GM19043 (cell line): ENCODE measurements at regions not wholly inside any gene's neighbourhood (a gene's known extent, or its start where the extent isn't known, plus 50 kb on each side); places are given as distances from the start of the nearest gene placed in this dataset.

Experiments used
- ATAC-seq: cut with Tn5 transposase; IDR thresholded peaks from one replicate; pipeline ENCODE4 v1.9.1; 2021; ENCODE audit warnings: low read depth; ENCODE audit not compliant: unreplicated experiment

DNA sequence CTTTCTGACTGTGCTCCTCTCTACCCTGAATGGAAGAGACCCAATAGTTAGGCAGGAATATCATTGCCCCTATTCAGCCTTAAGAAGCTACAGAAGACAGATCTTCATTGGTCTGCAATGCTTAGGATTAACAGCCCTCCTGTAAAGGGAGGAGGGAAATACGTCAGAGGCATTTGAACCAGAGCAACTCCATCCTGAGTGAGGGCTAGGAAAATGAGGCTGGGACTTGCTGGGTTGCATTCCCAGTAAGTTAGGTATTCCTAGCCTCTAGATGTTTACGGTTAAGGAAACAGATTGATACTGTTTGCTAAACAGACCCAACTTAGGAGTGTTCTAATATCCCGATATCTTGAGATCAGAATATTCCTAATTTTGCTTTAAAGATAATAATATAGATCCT, 63.5 kb downstream of the PCDH18 start:
- ATAC-seq = no peak

DNA sequence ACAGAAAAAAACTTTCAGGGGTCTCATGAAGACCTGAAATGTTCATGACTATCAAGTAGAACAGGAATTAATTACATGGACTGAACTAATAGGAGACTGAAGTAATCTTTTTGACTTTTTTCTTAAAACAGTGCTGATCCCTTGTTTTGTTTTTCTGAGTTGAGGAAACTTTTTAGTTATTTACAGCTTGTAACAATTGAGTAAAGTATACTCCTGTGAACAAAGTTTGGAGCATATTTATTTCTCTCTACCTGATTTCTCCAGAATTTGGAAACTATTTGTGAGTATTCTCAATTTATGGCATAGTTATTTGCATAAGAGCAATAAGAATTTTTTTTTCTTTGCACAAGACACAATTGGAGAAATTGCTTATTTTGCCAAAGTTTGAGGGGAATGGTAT, 64.8 kb downstream of the PCDH18 start:
- no peak for ATAC-seq

DNA sequence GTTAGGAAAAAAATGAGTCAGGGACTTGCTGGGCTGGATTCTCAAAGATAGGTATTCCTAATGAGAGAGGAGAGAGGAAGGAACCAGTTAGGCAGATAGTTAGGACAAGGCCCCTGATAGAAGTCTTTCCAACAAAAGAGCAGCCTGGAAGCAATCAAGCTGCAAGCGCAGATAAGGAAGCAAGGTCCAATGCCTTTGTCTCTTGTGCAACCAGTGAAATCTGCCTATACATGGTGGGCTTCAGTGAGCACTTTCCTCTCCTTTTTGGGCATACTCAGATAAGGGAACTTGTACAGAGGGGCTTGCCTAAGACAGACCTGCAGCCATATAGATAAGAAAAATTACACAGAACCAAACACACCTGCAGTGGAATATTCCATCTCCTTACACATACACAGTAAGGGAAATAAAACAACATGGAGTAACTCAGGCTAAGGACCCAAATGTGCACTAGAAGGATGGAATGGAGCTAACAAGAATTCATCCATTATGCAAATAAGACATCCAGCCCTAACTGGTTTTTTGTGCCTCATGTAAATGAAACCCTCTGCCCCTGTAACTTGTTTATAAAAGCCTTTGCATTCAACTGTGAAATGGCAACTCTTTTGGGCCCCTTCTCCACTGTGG, 68.8 kb downstream of the PCDH18 start:
- ATAC-seq = no peak

DNA sequence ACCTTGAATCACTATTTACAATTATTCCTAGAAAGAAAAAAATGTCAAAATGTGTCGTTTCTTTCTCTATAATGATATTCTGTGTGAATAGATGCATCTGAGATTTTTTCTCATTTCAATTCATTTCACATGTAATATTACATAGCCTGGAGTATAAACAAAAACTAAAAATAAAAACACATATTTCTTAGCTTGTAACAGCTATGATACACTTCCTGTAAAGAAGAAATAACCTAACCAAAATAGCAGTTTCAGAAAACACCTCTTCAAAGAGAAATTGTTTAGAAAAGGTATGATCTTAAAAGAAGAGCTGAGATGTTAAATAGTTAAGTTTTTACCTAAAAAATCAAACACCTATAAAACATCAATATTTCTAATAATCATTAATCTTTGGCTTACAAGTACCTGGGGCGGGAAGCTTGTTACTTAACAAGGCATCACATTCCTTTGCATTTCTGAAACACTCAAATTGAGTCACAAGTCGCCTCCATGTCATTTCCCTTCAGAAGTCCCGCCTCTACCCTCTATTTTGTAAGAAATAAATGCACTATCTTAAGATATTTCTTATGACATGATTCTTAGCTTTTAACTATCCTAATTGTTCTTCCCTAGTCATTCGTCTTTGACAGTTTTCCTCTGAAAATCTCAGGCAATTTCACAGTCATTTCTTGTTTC, 76.5 kb downstream of the PCDH18 start:
- no peak for ATAC-seq

DNA sequence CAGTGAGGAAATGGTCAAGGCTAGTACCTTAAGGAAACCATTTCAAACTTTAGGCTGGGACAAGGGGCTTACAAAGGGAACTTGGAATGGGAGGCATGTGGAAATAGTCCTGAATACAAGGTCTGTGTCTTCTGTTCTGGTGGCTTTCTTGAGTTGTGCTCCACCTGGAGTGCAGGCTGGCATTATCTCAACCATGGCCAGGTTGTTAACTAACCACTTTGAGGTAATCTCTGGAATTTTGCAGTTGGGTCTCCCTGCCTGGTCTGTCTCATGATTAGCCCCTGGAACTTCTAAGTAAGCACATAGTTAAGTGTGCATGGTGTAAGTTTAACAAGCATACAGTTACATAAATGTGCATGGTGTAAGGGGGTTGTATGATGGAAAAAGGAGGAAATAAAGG, 77.5 kb downstream of the PCDH18 start:
- ATAC-seq = no peak

DNA sequence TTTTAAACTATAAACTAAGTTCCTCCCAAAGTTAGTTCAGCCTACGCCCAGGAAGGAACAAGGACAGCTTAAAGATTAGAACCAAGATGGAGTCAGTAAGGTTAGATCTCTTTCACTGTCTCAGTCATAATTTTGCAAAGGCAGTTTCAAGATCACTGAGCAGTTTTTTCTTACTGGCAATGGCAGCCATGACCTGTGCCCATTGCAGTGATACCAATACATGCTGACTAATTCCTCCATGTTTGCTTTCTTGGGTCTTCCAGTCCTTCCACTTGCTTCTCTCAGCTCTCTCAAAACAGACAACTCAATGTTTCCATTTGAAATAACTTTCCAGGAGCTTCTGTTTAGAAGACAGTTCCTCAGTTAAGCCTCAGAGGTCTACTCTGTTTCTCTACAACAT, 79.5 kb downstream of the PCDH18 start:
- ATAC-seq = no peak

DNA sequence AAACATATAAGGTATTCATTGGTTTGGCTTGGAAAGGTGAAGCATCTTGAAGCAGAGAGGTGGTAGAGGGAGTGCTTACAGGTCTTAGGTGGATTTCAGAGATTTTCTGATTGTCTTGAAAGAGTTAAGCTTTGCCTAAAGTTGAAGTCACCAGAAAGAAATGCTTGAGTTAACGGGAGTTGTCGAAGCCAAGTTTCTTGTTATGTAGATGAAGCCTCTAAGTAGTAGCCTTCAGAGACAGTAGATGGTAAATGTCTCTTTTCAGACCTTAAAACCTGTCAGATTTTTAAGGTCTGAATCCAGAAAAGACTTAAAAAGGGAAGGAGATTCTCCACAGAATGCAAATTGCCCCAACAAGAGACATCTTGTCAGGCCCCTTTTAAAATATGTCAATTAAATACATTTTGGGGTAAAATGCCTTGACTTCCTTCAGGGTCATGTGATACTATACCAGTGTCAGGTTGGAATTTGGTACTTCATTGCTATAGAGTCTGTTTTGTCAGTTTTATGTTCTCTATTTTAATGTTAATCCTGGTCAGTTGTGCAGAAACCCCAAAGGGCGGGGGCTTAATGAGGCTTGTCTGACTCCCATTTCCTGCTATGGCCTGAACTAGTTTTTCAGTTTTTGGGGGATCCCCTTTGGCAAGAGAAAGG, 81.0 kb downstream of the PCDH18 start:
- no peak for ATAC-seq

DNA sequence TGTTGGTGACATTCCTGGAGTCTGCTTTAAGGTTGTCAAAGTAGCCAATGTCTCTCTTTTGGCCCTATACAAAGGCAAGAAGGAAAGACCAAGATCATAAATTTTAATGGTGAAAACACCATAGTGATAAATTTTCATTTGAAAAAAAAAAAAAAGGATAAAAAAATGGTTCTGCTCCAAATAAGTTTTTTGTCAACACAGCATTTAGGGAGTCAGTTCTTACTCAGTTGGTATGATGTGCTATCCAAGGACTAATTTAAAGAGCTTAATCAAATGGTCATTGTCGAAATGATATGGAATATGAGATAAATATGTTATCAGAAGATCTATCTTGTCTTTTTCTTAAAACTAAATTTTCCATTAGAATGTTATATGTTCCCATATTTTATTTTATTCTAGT, 83.9 kb downstream of the PCDH18 start:
- ATAC-seq = no peak

DNA sequence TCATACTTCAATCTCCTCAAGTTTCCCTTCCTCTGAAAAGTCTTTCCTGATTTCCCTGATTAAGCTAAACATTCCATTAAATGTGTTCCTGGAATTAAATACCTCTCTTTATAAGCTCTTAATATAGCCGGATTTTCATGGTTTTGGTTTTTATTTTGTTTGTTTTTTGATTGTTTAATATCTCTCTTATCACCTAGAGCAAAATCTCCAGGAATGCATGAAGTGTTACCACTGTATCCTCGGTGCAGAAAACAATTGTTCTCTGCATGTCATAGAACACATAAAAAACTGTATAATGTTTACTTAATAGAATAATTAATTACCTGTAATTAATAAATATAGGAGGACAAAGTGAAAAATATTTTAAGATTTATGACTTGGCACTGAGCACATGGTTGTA, 86.2 kb downstream of the PCDH18 start:
- ATAC-seq = no peak

DNA sequence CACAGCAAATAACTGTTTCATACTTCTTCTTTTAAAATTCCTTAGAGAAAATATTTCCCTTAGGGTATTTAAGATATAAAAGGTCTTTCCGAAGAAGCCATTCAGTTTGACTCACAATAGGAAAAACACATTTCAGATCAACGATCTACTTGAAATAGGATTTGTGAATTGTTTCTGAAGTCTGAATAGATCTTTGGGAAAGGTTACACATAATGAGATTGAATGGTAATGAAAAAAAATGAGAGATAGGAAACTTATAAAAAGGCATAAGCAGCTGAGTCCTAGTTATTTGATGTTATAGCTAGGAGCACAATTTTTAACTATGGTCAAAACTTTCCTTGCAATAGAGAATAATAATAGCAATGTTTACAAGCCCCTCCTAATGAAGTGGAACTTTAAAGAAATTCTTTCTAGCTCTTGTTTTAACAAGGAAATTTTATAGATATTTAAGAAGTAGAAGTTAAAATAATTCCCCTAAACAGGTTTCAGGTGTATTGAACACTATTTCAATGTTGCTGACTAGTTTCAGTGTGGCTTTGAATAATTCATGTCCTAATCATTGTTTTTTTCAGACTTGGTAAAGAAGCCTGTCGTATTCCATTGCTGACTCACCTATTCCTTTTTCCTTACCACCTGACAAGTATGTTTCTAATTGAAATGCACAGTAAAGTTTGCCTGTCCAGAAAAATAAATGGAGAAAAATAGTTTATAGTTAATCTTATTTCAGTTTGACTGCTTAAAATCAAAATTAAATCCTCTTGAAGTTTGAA, 89.1 kb downstream of the PCDH18 start:
- no peak for ATAC-seq

DNA sequence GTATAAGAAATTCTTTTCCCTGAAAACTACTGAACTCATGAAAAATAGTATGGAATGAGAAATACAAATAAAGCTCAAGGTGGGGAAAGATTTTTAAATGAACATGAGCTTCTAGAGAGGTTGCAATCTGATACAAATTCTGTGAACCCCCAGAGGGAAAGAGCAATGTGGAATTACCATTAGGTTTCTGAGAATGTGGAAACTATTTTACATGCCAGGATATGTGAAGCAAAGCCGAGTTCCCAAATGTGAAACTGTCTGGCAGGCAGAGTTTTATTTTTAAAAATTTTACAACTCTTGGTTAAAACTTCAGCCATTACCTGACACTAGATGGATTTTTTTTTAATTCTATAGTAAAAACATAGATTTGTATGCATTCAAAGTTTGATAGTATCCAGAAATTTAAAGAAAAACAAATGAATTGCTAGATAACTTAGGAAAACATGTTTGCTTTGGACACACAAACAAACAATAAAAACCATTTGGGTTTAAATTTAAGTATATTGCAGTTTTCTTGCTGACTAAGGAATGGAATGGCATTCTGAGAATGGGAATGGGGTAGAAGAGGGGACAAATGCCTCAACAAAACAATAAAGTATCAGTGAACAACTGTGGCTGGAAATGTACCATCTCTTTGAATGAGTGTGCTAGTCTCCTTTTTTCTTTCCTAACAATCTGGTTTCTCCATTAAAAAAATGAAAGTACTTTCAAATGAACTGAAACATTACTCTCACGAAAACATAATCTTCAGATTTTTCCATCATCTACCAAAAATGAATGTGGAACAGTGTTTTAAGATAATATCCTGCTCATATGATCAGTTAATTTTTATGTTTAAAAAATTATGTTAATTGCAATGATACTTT, 99.6 kb downstream of the PCDH18 start:
- no peak for ATAC-seq

DNA sequence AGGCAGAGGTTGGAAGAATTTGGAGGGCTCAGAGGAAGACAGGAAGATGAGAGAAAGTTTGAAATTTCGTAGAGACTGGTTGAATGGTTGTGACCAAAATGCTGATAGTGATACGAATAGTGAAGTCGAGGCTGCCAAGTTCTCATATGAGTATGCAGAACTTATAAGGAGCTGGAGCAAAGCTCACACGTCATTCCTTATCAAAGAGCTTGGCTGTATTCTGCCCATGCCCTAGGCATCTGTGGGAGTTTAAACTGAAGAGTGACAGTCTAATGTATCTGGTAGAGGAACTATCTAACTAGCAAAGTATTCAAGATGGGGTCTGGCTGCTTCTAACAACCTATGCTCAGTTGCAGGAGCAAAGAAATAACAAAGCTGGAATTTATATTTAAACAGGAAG, 102.1 kb downstream of the PCDH18 start:
- no peak for ATAC-seq

DNA sequence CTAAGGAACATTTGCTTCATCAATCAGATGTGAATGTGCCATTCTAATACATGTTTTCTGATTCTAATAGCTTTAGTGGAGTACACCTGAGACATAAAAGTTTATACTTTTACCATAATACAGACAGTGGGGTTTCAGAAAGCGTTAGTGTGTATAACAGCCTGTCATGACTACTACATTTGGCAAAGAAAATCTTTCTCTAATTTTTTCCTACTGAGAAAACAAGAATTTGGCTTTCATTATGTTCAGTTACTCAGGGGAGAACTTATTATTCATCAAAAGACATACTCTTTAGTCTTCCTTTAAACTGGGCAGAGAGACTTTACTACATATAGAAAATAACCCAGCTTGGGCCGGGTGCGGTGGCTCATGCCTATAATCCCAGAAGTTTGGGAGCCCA, 104.9 kb downstream of the PCDH18 start:
- ATAC-seq = no peak

DNA sequence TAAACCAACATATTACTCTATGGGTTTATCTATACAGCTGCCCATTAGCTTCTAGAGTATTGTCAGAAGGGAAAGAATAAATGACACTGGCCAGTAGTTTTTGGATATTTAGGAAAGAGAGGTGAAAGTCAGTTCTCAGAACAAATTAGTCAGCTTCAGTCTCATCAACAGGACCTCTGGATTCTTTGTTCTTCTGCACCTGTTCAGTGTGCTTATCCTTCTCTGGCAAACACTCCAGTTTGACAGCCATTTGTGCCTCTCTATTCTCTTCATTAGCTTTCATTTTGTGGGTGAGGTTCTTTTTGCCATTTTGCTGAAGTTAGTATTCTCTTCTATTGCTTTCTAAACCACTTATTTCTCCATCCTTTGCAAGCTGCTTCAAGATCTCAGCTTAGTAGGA, 107.0 kb downstream of the PCDH18 start:
- ATAC-seq = no peak

DNA sequence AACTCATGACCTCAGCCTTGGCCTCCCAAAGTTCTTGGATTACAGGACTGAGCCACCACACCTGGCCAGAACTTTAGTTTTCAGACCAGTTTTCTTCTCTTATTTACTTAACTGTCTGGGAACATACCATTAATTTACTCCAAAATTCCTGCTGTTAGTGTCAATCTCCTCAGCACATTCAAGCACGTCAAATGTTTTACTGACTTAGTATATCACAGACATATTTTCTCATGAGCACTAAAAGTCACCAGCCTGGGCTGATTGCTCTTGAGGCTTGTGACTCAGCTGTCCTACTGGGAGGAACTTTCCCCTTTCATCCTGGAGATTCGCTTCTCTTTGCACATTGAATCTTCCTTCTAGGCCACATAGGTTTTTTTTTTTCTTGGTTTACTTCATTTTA, 109.6 kb downstream of the PCDH18 start:
- no peak for ATAC-seq

DNA sequence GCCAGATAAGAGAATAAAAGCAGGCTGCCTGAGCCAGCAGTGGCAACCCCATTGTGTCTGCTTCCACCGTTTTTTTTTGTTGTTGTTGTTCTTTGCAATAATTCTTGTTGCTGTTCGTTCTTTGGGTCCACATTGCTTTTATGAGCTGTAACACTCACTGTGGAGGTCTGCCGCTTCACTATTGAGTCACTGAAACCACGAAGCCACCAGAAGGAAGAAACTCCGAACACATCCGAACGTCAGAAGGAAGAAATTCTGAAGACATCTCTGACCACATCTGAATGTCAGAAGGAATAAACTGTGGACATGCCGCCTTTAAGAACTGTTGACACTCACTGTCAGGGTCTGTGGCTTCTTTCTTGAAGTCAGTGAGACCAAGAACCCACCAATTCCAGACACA, 110.5 kb downstream of the PCDH18 start:
- ATAC-seq = no peak

DNA sequence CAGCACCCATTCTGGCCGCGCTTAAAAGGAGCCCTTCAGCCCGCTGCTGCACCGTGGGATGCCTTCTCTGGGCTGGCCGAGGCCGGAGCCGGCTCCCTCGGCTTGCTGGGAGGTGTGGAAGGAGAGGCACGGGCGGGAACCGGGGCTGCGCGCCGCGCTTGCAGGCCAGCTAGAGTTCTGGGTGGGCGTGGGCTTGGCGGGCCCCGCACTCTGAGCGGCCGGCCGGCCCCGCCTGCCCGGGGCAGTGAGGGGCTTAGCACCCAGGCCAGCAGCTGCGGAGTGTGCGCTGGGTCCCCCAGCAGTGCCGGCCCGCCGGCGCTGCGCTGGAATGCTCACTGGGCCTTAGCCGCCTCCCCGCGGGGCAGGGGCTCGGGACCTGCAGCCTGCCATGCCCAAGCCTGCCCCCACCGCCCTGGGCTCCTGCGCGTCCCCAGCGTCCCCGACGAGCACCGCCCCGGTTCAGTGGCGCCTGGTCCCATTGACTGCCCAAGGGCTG, 111.3 kb downstream of the PCDH18 start:
- no peak for ATAC-seq

DNA sequence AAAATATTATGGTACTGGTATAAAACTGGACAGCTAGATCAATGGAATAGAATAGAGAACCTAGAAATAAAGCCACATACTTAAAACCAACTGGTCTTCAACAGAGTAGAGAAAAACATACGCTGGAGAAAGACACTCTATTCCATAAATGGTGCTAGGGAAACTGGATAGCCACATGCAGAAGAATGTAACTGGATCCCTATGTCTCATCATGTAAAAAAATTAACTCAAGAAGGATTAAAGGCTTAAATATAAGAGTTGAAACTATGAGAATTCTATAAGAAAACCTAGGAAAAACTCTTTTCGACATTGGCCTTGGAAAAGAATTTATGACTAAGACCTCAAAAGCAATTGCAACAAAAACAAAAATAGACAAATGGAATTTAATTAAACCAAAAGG, 114.6 kb downstream of the PCDH18 start:
- ATAC-seq = no peak

DNA sequence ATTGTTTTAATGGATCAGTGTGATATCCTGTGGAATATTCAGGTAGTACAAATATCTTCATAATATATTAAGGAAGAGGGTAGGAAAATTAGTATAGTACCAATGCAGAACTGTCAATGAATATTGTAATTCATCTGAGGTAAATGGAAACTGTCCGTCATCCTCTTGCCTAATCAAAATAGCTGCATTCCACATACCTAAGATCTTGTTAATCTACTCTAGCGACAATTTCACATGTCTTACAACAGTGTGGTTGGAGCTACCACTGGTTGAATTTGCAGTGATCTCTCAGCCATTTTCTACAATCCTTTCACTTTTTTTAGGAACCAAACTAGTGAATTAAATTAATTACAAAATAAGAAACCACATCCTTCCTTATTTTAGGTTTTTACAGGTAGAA, 117.5 kb downstream of the PCDH18 start:
- no peak for ATAC-seq

DNA sequence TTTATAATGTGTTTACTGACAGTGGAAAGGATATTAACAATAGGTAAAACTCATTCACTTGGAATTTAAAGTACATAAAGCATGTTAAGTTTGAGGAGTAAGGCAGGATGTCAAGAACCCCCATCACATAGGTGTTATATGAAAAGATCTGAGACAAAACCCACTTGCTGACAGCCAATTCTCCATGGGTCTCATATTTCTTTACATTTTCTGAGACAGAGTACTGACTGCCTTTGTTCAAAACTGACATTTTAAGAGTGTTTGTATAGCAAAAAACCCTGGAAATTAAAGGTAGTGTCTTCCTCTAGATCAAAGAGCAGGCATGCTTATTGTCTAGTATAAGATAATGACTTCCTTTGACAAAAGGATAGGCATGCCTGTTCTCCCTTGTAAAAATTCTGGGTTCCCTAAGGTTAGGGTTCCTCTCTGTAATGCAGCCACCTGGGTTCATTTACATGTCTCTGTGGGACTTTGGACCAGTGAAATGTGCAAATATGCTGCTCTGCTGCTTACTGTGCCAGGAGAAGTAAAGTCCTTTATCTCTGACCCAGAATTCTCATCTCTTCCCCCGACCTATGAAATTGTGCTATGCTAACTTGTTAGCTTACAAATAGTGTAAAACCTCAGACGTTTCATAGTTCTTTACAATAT, 123.6 kb downstream of the PCDH18 start:
- no peak for ATAC-seq
